ENCODE measurements at regions not wholly inside any gene's neighbourhood (a gene's known extent, or its start where the extent isn't known, plus 50 kb on each side); places are given as distances from the start of the nearest gene placed in this dataset.

DNA sequence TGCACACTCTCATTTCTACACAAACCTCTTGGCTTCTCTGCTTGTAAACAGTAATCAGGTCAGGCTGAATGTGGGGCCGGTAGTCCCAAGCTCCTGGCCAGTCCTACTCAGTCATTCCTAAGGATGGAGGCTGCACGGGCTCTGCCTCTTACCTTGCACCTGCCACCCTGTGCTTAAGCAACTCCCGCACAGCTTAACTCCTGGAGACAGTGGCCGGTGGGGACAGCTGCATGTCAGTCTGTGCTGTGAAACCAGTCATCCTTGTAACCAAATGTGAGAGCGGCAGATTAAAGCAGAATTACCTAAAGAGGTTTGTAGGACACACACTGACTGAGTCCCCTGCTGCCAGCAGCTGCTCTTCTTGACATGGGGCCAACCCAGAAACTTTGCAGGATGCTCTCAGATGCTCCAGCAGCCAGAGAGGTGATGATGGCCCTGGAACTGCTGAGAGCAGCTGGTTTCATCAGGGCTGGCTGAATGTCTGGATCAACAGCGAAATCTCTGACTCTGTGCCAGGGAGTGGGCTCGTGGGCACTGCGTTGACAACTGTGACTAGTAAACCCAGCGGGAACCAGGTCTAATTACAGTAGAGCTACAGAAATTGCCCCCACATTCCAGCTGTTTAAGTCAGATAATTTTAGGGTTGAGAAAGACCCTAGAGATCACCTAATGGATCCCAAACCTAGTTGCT, 123.7 kb downstream of the ANAPC4 start:
- TF ChIP-seq EZH2 (IDR thresholded peaks at IDR 0.05; ENCODE audit: borderline replicate concordance, low read depth, low read length, poor library complexity, severe bottlenecking) = no peak
- TF ChIP-seq, protein P1, sequence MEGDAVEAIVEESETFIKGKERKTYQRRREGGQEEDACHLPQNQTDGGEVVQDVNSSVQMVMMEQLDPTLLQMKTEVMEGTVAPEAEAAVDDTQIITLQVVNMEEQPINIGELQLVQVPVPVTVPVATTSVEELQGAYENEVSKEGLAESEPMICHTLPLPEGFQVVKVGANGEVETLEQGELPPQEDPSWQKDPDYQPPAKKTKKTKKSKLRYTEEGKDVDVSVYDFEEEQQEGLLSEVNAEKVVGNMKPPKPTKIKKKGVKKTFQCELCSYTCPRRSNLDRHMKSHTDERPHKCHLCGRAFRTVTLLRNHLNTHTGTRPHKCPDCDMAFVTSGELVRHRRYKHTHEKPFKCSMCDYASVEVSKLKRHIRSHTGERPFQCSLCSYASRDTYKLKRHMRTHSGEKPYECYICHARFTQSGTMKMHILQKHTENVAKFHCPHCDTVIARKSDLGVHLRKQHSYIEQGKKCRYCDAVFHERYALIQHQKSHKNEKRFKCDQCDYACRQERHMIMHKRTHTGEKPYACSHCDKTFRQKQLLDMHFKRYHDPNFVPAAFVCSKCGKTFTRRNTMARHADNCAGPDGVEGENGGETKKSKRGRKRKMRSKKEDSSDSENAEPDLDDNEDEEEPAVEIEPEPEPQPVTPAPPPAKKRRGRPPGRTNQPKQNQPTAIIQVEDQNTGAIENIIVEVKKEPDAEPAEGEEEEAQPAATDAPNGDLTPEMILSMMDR (conservative IDR thresholded peaks at IDR 0.05; ENCODE audit: low read depth, low read length) = no peak

Measured in A673 (cell line).